ENCODE measurements at regions not wholly inside any gene's neighbourhood (a gene's known extent, or its start where the extent isn't known, plus 50 kb on each side); places are given as distances from the start of the nearest gene placed in this dataset.

DNA sequence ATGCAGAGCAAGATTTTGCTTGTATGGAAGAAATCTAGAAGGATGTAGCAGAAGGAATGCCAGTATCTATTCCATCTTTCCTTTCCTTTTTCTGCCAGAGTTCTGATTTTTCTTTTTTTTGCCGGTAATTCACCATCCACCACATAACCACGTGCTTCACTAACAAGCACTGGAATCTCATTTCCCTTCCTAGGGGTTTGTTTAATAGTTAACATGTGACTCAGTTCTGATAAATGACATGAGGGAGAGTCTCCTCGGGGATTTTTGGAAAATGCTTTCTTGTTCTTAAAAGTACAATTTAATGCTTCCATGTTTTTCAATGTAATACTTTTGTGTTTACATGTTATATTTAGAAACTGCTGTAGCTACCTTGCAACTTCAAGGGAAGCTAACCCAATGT is 590.2 kb downstream of the SH2D4B start:
- H3K36me3 ChIP-seq: no peaks in the 10 kb centered on the region
- no peak overlapping the region for H3K27ac ChIP-seq
- WGBS, 3 donors: 42 to 63% (median 59%) methylated on average over 3 of the region's 3 CpGs
- intact Hi-C loops (cut with DNase I): no loop called here
- H3K27me3 ChIP-seq: no peaks in the 10 kb centered on the region
- TF ChIP-seq, protein P1, sequence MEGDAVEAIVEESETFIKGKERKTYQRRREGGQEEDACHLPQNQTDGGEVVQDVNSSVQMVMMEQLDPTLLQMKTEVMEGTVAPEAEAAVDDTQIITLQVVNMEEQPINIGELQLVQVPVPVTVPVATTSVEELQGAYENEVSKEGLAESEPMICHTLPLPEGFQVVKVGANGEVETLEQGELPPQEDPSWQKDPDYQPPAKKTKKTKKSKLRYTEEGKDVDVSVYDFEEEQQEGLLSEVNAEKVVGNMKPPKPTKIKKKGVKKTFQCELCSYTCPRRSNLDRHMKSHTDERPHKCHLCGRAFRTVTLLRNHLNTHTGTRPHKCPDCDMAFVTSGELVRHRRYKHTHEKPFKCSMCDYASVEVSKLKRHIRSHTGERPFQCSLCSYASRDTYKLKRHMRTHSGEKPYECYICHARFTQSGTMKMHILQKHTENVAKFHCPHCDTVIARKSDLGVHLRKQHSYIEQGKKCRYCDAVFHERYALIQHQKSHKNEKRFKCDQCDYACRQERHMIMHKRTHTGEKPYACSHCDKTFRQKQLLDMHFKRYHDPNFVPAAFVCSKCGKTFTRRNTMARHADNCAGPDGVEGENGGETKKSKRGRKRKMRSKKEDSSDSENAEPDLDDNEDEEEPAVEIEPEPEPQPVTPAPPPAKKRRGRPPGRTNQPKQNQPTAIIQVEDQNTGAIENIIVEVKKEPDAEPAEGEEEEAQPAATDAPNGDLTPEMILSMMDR (IDR thresholded peaks at IDR 0.05): no peak
- no peak for TF ChIP-seq POLR2A (IDR thresholded peaks at IDR 0.05)
- TF ChIP-seq EP300 (IDR thresholded peaks at IDR 0.05): no peak
- DNase-seq: no peak
- H3K9me3 ChIP-seq: no peaks in the 10 kb centered on the region
- no peak overlapping the region for H3K4me3 ChIP-seq
- H3K4me1 ChIP-seq (ENCODE audit: insufficient read depth): no peaks in the 10 kb centered on the region

DNA sequence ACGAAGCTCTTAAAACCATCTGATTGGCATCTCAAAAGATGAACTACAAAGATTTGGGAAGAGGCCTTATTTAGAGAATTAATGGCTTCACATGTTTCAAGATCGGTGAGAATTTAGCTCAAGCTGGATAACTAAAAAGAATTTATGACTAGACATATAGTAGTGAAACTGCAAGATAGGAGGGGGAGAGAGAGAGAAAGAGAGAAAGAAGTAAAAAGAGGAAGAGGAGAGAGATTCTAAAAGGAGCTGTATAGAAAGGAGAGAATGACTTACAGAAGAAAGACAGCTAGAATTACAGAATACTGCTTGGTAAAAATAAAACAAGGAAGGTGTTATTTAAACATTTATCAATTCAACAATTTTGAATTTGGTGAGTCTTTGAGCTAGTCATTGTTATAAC is 592.3 kb downstream of the SH2D4B start:
- Histone ChIP-seq H3K27me3 (no peaks in the 10 kb centered on the region), H3K36me3 (no peaks in the 10 kb centered on the region), H3K4me3 (no peak overlapping the region), H3K27ac (no peak overlapping the region), H3K4me1 (ENCODE audit: insufficient read depth) (no peaks in the 10 kb centered on the region), H3K9me3 (no peaks in the 10 kb centered on the region)
- TF ChIP-seq EP300 (IDR thresholded peaks at IDR 0.05) (no peak), POLR2A (IDR thresholded peaks at IDR 0.05) (no peak)
- TF ChIP-seq, protein P1 (IDR thresholded peaks at IDR 0.05): no peak
- intact Hi-C loops (cut with DNase I): no loop called here
- no peak for DNase-seq
- 60 to 88% (median 84%) methylated on average over 2 of the region's 2 CpGs for WGBS, 3 donors

DNA sequence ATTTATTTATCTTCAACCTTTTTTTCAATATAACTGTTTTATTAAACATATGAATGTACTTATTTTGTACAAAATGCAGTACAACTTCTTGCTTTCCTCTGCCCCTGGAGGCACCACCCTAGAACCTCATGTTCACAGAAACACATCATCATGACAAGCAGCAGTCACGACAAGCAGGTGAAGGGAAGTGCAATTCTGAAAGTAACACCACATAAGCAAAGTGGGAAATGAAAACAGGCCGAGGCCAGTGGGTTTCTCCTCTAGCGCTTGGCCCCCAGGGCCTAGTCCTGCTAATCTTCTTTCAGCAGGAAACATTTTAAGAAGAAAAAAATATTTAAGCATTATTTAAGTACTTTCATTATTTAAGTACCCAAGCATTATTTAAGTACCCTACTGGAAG is 598.1 kb downstream of the SH2D4B start:
- no peak for DNase-seq
- TF ChIP-seq POLR2A (IDR thresholded peaks at IDR 0.05): no peak
- TF ChIP-seq, protein P1 (IDR thresholded peaks at IDR 0.05): no peak
- no peak for TF ChIP-seq EP300 (IDR thresholded peaks at IDR 0.05)
- Histone ChIP-seq H3K4me3 (no peak overlapping the region), H3K27ac (no peak overlapping the region), H3K4me1 (ENCODE audit: insufficient read depth) (no peaks in the 10 kb centered on the region), H3K9me3 (no peaks in the 10 kb centered on the region), H3K36me3 (no peaks in the 10 kb centered on the region), H3K27me3 (no peaks in the 10 kb centered on the region)
- intact Hi-C loops (cut with DNase I): no loop called here
- WGBS, 3 donors: 61 to 75% (median 68%) methylated on average over 3 of the region's 3 CpGs

DNA sequence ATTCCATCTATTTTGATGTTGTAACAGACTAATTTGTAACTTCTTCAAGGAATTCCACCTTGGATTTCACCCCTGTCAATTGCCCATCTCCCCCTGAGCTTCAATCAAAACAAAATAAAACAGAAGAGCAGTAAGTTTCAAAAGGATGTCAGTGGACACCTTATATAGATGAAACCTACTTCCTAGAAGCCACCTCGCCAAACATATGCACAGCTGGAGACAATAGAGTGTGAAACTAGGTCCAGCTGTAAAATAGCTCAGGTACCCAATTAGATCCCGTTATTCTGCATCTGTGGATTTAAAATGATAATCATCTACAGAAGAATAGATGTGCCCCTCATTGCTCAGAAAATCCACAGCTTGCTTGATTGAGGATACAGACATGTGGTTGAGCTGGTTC is 598.6 kb downstream of the SH2D4B start:
- H3K27me3 ChIP-seq: no peaks in the 10 kb centered on the region
- no peaks in the 10 kb centered on the region for H3K36me3 ChIP-seq
- intact Hi-C loops (cut with DNase I): no loop called here
- no peak overlapping the region for H3K4me3 ChIP-seq
- no peak overlapping the region for H3K27ac ChIP-seq
- TF ChIP-seq, protein P1 (IDR thresholded peaks at IDR 0.05): no peak
- 73 to 81% (median 81%) methylated on average over 2 of the region's 2 CpGs for WGBS, 3 donors
- no peaks in the 10 kb centered on the region for H3K4me1 ChIP-seq (ENCODE audit: insufficient read depth)
- no peaks in the 10 kb centered on the region for H3K9me3 ChIP-seq
- DNase-seq: no peak

DNA sequence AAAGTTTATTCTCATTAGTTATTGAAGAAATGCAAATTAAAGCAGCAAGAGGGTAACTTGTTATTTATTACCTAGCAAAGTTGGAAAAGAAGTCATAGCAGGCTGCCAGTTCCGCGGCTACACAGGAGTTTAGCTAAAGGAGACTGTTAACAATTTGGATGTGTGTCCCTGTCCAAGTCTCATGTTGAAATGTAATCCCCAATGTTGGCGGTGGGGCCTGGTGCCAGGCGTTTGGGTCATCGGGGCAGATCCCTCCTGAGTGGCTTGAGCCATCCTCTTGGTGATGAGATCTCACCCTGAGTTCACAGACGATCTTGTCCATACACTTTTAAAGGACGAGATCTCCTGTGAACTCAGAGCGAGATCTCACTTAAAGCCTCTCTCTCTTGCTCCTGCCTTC is 608.3 kb downstream of the SH2D4B start:
- H3K27ac ChIP-seq: no peak overlapping the region
- no peaks in the 10 kb centered on the region for H3K36me3 ChIP-seq
- no peaks in the 10 kb centered on the region for H3K4me1 ChIP-seq (ENCODE audit: insufficient read depth)
- 84 to 90% (median 84%) methylated on average over 8 of the region's 8 CpGs for WGBS, 3 donors
- no peaks in the 10 kb centered on the region for H3K9me3 ChIP-seq
- no peaks in the 10 kb centered on the region for H3K27me3 ChIP-seq
- intact Hi-C loops (cut with DNase I): no loop called here
- TF ChIP-seq POLR2A (IDR thresholded peaks at IDR 0.05): no peak
- H3K4me3 ChIP-seq: no peak overlapping the region
- no peak for DNase-seq
